ENCODE measurements at regions not wholly inside any gene's neighbourhood (a gene's known extent, or its start where the extent isn't known, plus 50 kb on each side); places are given as distances from the start of the nearest gene placed in this dataset.

DNA sequence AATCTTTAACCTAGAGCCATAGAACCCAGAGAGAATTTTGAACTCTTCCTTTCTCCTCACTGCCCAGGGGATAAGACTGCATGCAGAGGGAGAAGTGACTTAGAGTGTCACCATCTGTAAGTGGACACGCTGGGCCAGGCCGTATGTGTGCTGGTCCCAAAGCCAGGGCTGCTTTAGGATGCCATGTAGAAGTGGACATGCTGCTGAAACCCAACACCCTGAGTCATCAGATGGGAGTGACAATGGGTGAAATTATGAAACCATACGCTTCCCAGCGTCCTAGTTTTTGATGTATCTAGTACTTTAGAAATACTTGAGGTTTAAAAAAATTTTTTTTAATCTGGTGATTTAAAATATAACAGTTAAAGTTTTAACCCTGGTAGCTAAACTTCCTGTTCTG, 191.1 kb downstream of the FNDC1 start:
- no peak for DNase-seq (ENCODE audit: low spot score in 2 of 2)
- whole genome bisulfite sequencing, 2 donors = 60 to 77% methylated on average over 4 of the region's 4 CpGs
- no peak for TF ChIP-seq POLR2A (IDR thresholded peaks at IDR 0.05)
- no peak for TF ChIP-seq EP300 (IDR thresholded peaks at IDR 0.05)
- TF ChIP-seq, protein P1, sequence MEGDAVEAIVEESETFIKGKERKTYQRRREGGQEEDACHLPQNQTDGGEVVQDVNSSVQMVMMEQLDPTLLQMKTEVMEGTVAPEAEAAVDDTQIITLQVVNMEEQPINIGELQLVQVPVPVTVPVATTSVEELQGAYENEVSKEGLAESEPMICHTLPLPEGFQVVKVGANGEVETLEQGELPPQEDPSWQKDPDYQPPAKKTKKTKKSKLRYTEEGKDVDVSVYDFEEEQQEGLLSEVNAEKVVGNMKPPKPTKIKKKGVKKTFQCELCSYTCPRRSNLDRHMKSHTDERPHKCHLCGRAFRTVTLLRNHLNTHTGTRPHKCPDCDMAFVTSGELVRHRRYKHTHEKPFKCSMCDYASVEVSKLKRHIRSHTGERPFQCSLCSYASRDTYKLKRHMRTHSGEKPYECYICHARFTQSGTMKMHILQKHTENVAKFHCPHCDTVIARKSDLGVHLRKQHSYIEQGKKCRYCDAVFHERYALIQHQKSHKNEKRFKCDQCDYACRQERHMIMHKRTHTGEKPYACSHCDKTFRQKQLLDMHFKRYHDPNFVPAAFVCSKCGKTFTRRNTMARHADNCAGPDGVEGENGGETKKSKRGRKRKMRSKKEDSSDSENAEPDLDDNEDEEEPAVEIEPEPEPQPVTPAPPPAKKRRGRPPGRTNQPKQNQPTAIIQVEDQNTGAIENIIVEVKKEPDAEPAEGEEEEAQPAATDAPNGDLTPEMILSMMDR (IDR thresholded peaks at IDR 0.05) = no peak
- no peaks in the 10 kb centered on the region for H3K9me3 ChIP-seq
- no peaks in the 10 kb centered on the region for H3K4me1 ChIP-seq
- no peaks in the 10 kb centered on the region for H3K27me3 ChIP-seq
- H3K27ac ChIP-seq = no peak overlapping the region
- no peak overlapping the region for H3K4me3 ChIP-seq
- H3K36me3 ChIP-seq = no peaks in the 10 kb centered on the region

DNA sequence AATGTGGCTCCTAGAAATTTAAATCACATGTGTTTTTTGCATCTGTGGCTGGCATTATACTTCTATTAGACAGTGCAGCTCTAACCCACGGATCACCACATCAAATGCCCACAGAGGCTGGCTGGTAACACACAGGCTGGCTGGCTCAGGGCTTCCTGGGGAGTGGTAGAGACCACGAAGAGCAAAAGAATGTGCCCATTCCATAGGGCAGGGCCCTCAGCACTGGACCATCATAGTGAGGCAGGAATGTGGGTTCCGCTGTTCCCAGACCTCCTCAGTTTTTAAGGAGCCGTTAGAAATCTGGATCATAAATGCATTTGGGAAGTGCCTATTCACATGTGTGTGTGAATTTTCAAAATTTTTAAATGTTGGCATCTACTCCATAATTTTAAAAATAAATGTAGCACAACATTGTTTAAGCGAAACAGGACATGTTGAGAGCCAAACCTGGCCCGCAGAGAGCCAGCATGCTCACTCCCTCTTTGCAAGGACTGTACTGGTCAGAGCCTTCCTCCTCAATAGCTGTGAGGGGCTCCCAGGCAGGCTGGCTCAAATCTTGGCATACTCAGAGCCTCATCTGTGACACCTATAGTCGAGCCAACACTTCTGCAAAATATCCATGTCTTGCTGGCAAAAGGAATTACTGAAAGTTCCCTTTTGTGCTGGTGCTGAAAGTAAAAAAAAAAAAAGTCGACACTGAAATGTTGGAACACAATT, 190.5 kb downstream of the FNDC1 start:
- no peaks in the 10 kb centered on the region for H3K9me3 ChIP-seq
- no peaks in the 10 kb centered on the region for H3K4me1 ChIP-seq
- TF ChIP-seq EP300 (IDR thresholded peaks at IDR 0.05) = no peak
- TF ChIP-seq, protein P1 (IDR thresholded peaks at IDR 0.05) = no peak
- no peak for TF ChIP-seq POLR2A (IDR thresholded peaks at IDR 0.05)
- no peak for DNase-seq (ENCODE audit: low spot score in 2 of 2)
- no peak overlapping the region for H3K27ac ChIP-seq
- H3K36me3 ChIP-seq = no peaks in the 10 kb centered on the region
- H3K27me3 ChIP-seq = no peaks in the 10 kb centered on the region
- H3K4me3 ChIP-seq = no peak overlapping the region
- WGBS, 2 donors = 64 to 71% methylated on average over 8 of the region's 8 CpGs

DNA sequence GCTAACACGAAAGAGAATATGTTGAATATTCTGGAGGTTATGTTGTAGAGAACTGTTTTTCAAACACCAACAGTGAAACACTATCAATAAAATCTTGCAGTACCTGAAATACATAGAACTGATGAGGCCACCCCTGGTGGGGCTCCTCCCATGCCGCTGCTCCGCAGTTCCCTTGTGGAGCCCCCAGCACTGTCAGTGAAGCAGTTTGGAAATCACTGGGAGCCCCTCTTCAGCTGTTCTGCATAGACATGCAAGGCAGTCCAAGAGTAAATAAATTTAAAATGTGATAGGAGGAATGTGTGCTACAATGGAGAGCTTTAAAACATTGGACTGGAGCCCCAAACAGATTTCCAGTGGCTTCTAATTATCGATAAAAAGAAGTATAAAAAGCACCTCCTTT, 189.4 kb downstream of the FNDC1 start:
- DNase-seq (ENCODE audit: low spot score in 2 of 2) = no peak
- Histone ChIP-seq H3K27me3 (no peaks in the 10 kb centered on the region), H3K27ac (no peak overlapping the region), H3K4me3 (no peak overlapping the region), H3K9me3 (no peaks in the 10 kb centered on the region), H3K4me1 (no peaks in the 10 kb centered on the region), H3K36me3 (no peaks in the 10 kb centered on the region)
- TF ChIP-seq EP300 (IDR thresholded peaks at IDR 0.05) = no peak
- no peak for TF ChIP-seq POLR2A (IDR thresholded peaks at IDR 0.05)
- TF ChIP-seq, protein P1 (IDR thresholded peaks at IDR 0.05) = no peak
- 88% methylated on average over 4 of the region's 4 CpGs for WGBS, 2 donors

DNA sequence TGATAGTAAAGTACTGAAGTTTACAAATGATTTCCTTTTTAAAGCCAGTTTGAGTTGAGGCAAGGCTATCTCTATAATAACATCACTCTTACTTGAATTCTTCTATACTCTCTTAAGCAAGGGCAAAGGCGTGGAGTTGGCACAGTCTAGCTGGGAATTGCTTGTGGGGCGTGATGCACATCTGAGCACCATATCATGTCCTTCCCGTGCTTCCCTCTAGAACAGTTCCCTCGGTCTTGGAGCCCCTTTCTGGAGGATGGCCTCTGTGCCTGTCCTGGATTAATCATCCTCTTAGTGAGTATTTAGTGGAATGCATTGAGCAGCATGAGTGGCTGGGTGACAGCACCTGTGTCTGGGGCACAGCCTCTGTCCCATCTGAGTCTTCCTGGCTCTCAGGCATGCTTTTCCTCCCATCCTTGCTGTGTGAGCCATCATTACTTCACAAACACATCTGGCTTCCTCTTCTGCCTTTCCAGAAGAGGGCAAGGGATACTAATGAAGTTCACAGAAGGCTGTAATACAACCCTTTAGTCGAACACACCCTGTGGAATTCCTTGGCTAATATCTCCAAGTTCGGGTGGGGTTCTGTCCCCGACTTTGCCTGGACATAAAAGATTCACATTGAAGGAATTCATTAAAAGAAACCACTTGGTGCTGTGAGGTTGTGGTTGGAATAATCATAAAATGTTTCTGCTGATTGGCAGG, 188.2 kb downstream of the FNDC1 start:
- Histone ChIP-seq H3K27me3 (no peaks in the 10 kb centered on the region), H3K4me3 (no peak overlapping the region), H3K4me1 (no peaks in the 10 kb centered on the region), H3K9me3 (no peaks in the 10 kb centered on the region), H3K27ac (no peak overlapping the region), H3K36me3 (no peaks in the 10 kb centered on the region)
- no peak for DNase-seq (ENCODE audit: low spot score in 2 of 2)
- WGBS, 2 donors = 75 to 76% methylated on average over 7 of the region's 7 CpGs
- TF ChIP-seq EP300 (IDR thresholded peaks at IDR 0.05) (no peak), POLR2A (IDR thresholded peaks at IDR 0.05) (no peak)
- TF ChIP-seq, protein P1 (IDR thresholded peaks at IDR 0.05) = no peak

DNA sequence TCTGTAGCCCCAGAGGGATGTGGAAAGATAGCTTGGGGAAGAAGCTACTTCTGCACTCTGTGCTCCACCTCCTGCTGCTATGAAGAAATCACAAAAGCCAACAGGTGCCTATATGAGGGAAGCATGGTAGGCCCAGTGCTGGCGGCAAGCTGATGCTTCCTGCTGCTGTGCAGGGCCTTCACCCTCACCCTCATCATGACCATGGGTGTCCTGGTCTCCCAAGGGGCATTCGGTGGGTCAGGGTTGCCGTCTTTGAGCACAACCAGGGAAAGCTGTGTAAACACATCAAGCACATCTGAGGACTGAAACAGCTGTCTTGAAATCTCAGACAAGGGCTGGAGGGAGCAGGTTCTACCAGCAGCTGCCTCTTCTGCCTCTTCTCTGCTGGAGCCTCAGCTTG, 184.0 kb downstream of the FNDC1 start:
- H3K4me3 ChIP-seq = no peak overlapping the region
- H3K4me1 ChIP-seq = no peaks in the 10 kb centered on the region
- 81 to 85% methylated on average over 3 of the region's 3 CpGs for WGBS, 2 donors
- TF ChIP-seq, protein P1 (IDR thresholded peaks at IDR 0.05) = no peak
- DNase-seq (ENCODE audit: low spot score in 2 of 2) = no peak
- H3K27me3 ChIP-seq = no peaks in the 10 kb centered on the region
- H3K9me3 ChIP-seq = no peaks in the 10 kb centered on the region
- H3K27ac ChIP-seq = no peak overlapping the region
- no peaks in the 10 kb centered on the region for H3K36me3 ChIP-seq

Data from tibial nerve (tissue), 4 donors.